Thyroid gland (tissue), 4 donors: ENCODE measurements at regions not wholly inside any gene's neighbourhood (a gene's known extent, or its start where the extent isn't known, plus 50 kb on each side); places are given as distances from the start of the nearest gene placed in this dataset.

ENCODE experiments used
- CTCF ChIP-seq, 6 experiments: fragments of 200-600 bp in 3 of 6; fragments of 450-650 bp in 3 of 6; sonication (generic) in 3 of 6; IDR thresholded peaks; one replicate each; pipeline ENCODE4 v1.5.1; 2016 to 2019; ENCODE audit warnings: antibody characterized with exemption in 6 of 6, mild to moderate bottlenecking in 2 of 6, inconsistent platforms in 1 of 6, moderate library complexity in 1 of 6
- POLR2A ChIP-seq, 2 donors: fragments of 450-650 bp; IDR thresholded peaks; one replicate each; pipeline ENCODE4 v1.6.1; 2017; ENCODE audit warnings: antibody characterized with exemption in 2 of 2, mild to moderate bottlenecking in 2 of 2, moderate library complexity in 1 of 2

GRCh38 chr17:15884731-15885130, 60.2 kb upstream of the ADORA2B start:
- TF ChIP-seq CTCF (IDR thresholded peaks at IDR 0.05), result no peak
- no peak for TF ChIP-seq POLR2A (IDR thresholded peaks at IDR 0.05)
